GM12872 (cell line): ENCODE measurements at regions not wholly inside any gene's neighbourhood (a gene's known extent, or its start where the extent isn't known, plus 50 kb on each side); places are given as distances from the start of the nearest gene placed in this dataset.

Source experiments
- CTCF ChIP-seq: IDR thresholded peaks from 3 replicates; pipeline ENCODE4 v1.5.1; 2011; ENCODE audit warnings: low read depth, mild to moderate bottlenecking, low read length, moderate library complexity; ENCODE audit not compliant: insufficient read depth

DNA sequence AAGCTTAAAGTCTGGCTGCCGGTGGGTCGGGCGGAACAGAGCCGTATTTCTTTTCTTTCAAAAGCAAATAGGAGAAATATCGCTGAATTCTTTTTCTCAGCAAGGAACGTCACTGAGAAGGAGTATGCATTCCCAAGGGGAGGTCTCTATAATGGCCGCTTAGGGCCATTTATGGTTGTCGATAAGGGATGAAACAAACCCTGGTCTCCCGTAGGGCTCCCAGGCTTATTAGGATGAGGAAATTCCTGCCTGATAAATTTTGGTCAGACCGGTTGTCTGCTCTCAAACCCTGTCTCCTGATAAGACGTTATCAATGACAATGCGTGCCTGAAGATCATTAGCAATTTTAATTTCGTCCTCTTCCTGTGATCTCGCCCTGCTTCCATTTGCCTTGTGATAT is 227.7 kb upstream of the ZEB2 start:
- no peak for TF ChIP-seq CTCF

- TF ChIP-seq CTCF: no peak
These were observed 225.5 kb upstream of the ZEB2 start for GRCh38 chr2:144745424-144745823.

DNA sequence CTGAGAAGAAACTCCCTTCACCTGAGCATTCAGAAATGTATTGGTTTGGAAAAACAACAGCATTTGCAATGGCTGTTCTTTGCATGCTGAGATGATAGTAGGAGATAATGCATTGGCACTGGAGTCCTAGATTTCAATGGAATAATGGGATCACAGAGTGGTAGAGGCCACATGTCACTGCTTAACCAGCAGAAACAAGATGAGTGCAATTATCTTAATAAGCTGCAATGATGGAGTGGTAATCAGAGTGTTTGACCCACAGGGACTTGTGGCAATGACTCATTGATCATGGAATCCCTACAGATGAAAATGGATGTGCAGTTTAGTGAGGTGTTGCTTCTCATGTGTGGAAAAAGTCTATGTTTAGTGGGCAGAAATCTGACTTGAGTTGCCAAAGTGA is 218.8 kb upstream of the ZEB2 start:
- TF ChIP-seq CTCF: no peak

- no peak for TF ChIP-seq CTCF
These were observed 210.8 kb upstream of the ZEB2 start for GRCh38 chr2:144730711-144731110.

- TF ChIP-seq CTCF: no peak
These were observed 198.5 kb upstream of the ZEB2 start for GRCh38 chr2:144718376-144718775.

DNA sequence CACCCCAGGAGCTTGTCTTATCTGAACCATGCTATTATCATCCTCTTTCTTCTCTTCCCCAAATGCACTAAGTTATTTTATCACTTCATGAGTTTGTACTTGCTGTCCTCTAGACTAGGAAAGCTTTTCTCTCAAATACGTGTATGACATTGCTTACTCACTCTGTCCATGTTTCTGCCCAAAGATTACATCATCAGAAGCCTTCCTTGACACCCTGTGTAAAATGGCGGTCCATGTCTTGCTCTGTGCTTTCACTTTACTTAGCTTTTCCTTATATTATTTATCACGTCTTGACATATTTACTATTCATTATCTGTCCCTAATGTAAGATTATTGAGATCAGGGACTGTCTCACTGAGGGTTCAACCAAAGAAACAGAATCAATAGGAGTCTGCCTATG is 196.1 kb upstream of the ZEB2 start:
- no peak for TF ChIP-seq CTCF

DNA sequence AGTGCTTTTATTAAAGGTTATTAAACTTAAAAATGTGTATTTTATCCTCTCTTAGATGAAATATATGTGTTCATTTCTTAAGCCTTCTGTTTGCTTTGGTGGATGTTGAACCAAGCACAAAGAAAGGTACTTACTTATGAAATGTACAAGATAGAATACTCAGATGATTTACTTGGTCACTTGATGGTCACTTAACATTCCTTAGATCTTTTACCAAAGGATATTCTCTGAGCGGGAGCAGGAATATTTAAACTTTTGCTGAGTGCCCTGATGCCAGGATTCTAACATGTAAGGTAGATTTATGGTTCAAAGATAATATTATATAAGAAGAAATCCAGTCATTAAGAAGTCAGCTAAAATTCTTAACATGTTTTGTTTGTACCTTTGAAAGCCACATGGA is 193.5 kb upstream of the ZEB2 start:
- TF ChIP-seq CTCF: no peak

- no peak for TF ChIP-seq CTCF
These were observed 192.6 kb upstream of the ZEB2 start for GRCh38 chr2:144712550-144712940.
